ENCODE measurements at regions not wholly inside any gene's neighbourhood (a gene's known extent, or its start where the extent isn't known, plus 50 kb on each side); places are given as distances from the start of the nearest gene placed in this dataset.
"Not testable (repeated sequence)": the region's sequence is repeated elsewhere in the genome, so short reads cannot be mapped to it uniquely, and the experiment has no call there.

DNA sequence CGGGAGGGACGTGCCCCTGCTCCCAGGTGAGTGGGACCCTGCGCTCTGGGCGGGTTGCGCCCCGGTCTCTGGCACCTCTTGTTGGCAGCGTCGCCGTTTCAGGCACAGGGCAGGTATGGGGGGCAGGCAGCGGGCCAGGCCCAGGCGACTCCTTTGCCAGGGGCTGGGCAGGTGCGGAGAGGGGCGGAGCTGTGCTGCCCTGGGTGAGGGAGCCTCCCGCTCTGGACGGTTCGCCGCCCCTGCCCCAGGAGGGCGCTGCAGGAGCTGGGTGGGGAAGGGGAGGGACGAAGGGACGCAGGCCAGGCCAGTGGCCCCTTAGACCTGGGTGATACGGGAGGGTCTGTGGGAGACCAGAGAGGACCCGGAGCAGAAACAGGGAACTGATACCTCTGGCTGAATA is 663.9 kb upstream of the DEFB115 start:
- DNase-seq, result no peak

- DNase-seq, result no peak
Observed at GRCh38 chr20:30594112-30594511, 663.4 kb upstream of the DEFB115 start.

- no peak for DNase-seq
Observed at GRCh38 chr20:30595698-30596097, 661.8 kb upstream of the DEFB115 start.

DNA sequence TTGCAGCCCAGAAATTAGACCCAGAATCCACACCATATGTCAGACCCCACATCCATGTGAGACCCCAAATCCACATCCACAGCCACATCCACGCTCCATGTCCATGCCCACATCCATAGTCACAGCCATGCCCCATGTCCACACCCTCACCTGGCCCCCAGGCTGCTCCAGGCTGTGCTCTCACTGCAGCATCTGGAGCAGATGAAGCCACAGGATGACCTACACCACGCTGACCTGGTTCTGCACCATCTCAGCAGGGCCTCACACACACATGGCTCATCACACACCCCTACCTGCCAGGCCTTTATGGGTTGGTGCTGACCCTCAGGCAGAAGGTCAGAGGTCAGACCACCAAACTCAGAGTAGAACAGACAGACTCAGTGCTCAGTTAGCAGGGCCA is 660.0 kb upstream of the DEFB115 start:
- DNase-seq, result not testable (repeated sequence)

GRCh38 chr20:30598460-30599230 is 658.8 kb upstream of the DEFB115 start:
- no peak for DNase-seq

GRCh38 chr20:30599990-30600389 is 657.5 kb upstream of the DEFB115 start:
- no peak for DNase-seq

- DNase-seq, result no peak
Observed at GRCh38 chr20:30601974-30602373, 655.5 kb upstream of the DEFB115 start.

DNA sequence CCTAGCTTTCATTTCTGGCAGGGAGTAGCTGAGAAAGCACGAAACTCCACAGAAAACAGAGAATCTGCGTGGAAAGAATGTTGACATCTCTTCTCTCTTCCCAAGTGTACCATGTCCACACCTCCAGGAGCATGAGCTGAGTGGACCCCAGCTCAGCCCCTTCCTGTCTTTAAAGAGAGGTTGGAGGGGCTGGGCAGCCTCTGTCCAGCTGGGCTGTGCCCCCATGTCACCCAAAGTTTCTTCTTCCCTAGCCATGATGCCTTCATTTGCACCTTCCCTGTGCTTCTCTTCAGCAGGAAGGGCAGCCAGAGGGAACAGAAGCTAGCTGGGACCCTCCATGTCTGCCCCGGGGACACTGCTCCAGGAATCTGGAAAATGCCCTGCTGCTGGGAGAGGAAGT is 655.0 kb upstream of the DEFB115 start:
- DNase-seq, result no peak

DNA sequence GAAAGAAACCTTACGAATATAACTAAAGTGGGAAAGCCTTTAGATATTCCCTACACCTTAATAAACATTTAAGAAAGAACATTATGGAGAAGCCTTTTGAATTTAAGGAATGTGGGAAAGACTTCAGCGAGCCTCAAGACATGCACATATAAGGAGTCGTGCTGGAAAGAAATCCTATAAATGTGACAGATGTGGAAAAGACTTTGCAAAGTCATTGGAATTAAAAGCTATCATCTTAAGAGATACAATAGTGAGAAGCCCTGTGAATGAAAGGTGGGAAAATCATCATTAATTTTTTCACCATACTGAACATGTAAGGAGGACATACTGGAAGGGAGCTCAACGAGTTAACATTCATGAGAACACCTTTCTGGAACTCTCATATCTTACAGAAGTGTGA is 650.5 kb upstream of the DEFB115 start:
- no peak for DNase-seq

GRCh38 chr20:30610029-30610693 is 647.3 kb upstream of the DEFB115 start:
- DNase-seq, result no peak

DNA sequence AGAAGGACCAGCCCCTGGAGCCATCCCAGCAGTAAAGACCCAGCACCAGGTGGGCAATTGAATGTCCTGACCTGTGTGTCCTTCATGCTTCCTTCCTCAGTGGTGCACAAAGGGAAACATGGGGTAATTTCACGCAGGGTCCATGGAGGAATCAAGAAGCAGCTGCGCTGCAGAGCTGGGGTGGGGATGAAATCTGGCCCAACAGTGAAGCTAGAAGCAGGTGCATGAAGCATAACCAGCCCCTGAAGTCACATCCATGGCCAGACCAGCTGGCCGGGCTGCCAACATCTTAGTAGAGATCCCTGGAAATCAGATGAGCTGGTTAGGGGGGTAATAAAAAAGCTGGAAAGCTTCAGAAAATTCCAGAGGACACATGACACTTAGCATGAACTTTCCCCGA is 646.7 kb upstream of the DEFB115 start:
- DNase-seq, result no peak

DNA sequence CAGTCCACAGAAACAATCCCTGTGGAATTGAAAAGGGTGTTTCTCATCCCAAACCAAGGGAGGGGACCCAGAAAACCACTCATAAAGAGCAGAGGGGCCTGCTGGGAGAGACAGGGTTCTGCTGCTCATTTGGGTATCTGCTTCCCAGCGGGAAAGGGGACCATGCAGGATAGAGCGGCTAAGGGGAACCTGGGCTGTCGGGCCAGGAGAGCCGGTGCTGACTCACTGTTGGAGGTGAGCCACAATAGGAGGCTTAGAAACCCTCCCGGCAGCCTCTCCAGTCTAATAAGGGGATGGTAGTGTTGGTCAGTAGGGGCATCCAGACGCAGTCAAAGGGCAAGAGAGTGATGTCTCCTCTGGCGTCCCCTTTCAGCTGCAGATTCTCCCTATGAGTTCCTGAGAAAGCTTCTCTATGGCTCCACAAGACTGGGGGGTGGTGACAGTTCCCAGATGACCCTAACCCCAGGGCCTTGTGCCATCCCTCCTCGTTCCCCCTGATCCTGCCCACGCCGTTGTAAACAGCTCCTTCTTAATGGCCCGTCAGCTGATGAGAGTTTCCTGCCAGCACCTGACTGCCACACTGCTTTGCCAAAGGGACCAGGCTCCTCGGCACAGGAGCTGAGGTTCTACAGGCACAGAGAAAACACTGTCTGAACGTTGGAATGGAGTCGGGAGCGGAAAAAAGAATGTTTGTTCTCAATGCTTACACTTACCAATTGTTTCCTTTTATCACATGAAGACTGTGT is 646.1 kb upstream of the DEFB115 start:
- no peak for DNase-seq

DNA sequence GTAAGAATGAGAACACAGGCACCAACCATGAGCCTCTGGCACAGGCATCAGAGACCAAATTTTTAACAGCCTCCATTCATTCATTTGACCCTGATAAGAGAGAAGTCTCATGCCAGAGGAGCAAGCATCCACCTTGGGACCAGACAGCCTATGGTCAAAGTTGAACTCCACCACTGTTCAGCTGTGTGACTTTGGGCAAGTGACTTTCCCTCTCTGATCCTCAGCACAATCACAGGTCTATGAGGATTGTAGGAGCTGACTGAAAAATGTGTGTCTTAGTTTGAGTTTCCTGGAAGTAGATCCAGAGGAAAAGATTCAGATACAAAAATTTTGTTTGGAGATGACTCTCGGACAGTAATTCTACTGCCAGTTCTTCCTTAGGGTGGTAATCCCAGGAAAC is 645.1 kb upstream of the DEFB115 start:
- no peak for DNase-seq

- not testable (repeated sequence) for DNase-seq
Observed at GRCh38 chr20:30621346-30621745, 636.1 kb upstream of the DEFB115 start.

DNA sequence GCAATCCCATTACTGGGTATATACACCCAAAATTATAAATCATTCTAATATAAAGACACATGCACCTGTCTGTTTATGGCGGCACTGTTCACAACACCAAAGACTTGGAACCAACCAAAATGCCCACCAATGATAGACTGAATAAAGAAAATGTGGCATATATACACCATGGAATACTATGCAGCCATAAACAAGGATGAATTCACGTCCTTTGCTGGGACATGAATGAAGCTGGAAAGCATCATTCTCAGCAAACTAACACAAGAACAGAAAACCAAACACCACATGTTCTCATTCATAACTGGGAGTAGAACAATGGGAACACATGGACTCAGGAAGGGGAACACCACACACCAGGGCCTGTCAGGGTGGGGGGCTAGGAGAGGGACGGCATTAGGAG is 633.2 kb upstream of the DEFB115 start:
- not testable (repeated sequence) for DNase-seq

GRCh38 chr20:30629376-30629775 is 628.1 kb upstream of the DEFB115 start:
- not testable (repeated sequence) for DNase-seq

- DNase-seq, result no peak
Observed at GRCh38 chr20:30630761-30631160, 626.7 kb upstream of the DEFB115 start.

GRCh38 chr20:30631261-30631789 is 626.1 kb upstream of the DEFB115 start:
- not testable (repeated sequence) for DNase-seq

- DNase-seq, result not testable (repeated sequence)
Observed at GRCh38 chr20:30632773-30633172, 624.7 kb upstream of the DEFB115 start.

DNA sequence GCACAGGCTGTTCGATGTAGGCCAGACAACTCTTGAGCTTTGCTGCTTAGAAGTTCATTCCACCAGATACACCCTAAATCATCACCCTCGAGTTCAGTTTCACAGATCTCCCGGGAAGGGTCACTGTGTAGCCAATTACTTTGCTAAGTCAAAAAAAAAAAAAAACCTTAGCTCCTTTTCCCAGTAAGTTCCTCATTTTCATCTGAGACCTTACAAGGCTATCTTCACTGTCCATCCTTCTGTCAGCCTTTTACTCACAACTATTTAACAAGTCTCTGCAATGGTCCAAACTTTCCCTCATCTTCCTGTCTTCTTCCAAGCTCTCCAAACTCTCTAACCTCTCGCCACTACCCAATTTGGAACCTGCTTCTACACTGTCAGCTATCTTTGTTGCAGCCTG is 615.9 kb upstream of the DEFB115 start:
- not testable (repeated sequence) for DNase-seq

- DNase-seq, result not testable (repeated sequence)
Observed at GRCh38 chr20:30660982-30661381, 596.5 kb upstream of the DEFB115 start.

DNA sequence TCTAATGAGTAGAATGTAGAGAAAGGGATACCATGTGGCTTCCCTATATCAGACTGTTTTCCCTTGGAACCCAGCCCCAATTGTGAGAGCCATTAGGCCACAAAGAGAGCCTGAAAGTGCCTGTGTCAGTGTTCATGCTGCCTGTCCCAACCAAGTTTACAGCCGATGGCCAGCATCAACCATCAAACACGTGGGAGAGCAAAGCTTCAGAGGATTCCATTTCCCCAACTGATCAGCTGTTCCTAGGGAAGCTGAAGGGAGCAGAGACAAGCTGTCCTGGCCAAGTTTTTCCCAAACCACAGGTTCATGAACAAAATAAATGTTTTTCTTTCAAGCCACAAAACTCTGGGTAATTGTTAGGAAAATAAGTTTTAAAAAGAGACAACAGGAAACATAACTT is 589.0 kb upstream of the DEFB115 start:
- not testable (repeated sequence) for DNase-seq

- not testable (repeated sequence) for DNase-seq
Observed at GRCh38 chr20:30669330-30670029, 588.0 kb upstream of the DEFB115 start.

All from CD4-positive, alpha-beta T cell treated with Interferon alpha-2 for 1 hour (primary cell).